ENCODE measurements at regions not wholly inside any gene's neighbourhood (a gene's known extent, or its start where the extent isn't known, plus 50 kb on each side); places are given as distances from the start of the nearest gene placed in this dataset.
"Not testable (repeated sequence)": the region's sequence is repeated elsewhere in the genome, so short reads cannot be mapped to it uniquely, and the experiment has no call there.

DNA sequence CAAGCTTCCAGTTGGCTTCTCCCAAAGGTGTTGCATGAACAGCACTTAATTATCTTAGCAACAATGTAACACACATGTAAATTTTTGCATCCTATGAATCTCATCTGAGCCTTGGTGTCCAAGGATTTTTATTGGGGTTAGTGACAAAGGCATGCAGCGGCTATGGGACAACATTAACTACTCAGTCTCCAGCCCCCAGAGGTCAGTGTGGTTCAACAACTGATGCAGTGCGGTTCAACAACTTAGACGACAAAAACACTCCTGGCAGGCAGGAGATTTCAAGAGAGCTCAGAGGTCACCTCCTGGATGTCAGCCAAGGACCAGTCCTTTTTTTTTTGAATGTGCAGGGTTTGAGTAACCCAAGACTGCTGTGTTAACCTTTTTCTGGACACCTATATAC is 77.5 kb upstream of the HMCN1 start:
- intact Hi-C loops (cut with micrococcal nuclease): no loop called here
- Mint-ChIP-seq H3K27ac (no peak overlapping the region), H3K27me3 (ENCODE audit: low read depth) (no peaks in the 10 kb centered on the region), H3K4me1 (ENCODE audit: low read depth) (no peaks in the 10 kb centered on the region), H3K36me3 (ENCODE audit: low read depth) (no peaks in the 10 kb centered on the region), H3K9me3 (no peaks in the 10 kb centered on the region), H3K4me3 (no peak overlapping the region)
- DNase-seq: no peak
- CTCF ChIA-PET: interaction anchor here (0.6 kb wide), 1 partner anchor 54 kb away, joined by 5 read pairs; no protein-coding TSS in a partner anchor

DNA sequence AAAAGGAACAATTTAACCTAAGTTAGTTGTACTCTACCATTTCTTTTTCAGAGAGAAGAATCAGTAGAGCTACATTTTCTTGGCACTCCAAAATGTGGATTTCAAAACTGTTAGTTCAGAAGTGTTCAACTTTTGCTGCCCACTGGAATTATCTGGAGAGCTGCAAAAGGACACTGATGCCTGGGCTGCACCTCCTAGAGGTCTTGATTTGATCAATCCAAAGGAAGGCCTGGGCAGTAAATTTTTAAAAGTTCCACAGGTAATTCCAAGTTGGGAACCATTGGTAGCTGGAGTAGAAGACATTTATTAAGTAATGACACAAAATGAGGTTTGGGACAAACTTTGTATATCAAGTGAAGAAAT is 79.3 kb upstream of the HMCN1 start:
- no peak overlapping the region for H3K27ac Mint-ChIP-seq
- no peaks in the 10 kb centered on the region for H3K27me3 Mint-ChIP-seq (ENCODE audit: low read depth)
- H3K4me3 Mint-ChIP-seq: no peak overlapping the region
- H3K36me3 Mint-ChIP-seq (ENCODE audit: low read depth): no peaks in the 10 kb centered on the region
- CTCF ChIA-PET: interaction anchor here (1.2 kb wide), 1 partner anchor 26 kb away, joined by 4 read pairs; no protein-coding TSS in a partner anchor
- H3K9me3 Mint-ChIP-seq: no peaks in the 10 kb centered on the region
- DNase-seq: no peak
- no peaks in the 10 kb centered on the region for H3K4me1 Mint-ChIP-seq (ENCODE audit: low read depth)
- intact Hi-C loops (cut with micrococcal nuclease): no loop called here

DNA sequence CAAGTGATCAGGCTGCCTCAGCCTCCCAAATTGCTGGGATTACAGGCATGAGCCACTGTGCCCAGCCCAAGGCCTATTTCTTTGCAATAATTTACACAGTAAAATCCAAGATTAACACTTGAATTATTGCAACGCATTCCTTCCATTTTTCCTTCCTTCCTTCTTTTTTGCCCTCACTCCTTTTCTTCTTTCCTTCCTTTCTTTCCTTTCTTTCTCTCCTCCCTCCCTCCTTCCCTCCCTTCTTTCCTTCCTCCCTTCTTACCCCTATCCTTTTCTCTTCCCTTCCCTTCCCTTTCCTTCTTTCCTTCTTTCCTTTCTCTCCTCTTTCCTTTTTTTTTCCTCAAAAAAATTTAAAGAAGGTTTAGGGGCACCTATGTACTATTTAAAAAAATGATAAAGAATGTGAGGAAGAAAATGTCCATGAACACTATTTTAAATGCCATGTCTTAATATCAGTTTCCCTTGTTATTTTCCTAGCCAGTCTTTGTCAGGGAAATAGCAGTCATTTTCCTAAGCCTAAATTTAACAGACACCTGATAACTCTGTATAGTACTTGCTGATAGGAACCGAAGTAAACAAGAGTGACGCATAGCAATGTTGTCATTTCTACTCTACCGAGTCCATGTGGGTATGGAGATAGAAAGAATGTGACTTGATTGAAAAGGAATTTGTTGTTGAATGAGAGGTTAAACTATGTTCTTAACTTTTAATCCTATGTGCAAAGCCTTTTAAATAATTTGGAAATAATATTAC is 79.8 kb upstream of the HMCN1 start:
- Mint-ChIP-seq H3K4me1 (ENCODE audit: low read depth) (no peaks in the 10 kb centered on the region), H3K27ac (no peak overlapping the region), H3K9me3 (no peaks in the 10 kb centered on the region), H3K4me3 (no peak overlapping the region), H3K27me3 (ENCODE audit: low read depth) (no peaks in the 10 kb centered on the region), H3K36me3 (ENCODE audit: low read depth) (no peaks in the 10 kb centered on the region)
- CTCF ChIA-PET: interaction anchor here (1.2 to 1.8 kb wide), 2 partner anchors 16 to 26 kb away, joined by 4 to 6 read pairs; no protein-coding TSS in a partner anchor
- intact Hi-C loops (cut with micrococcal nuclease): no loop called here
- DNase-seq: no peak

DNA sequence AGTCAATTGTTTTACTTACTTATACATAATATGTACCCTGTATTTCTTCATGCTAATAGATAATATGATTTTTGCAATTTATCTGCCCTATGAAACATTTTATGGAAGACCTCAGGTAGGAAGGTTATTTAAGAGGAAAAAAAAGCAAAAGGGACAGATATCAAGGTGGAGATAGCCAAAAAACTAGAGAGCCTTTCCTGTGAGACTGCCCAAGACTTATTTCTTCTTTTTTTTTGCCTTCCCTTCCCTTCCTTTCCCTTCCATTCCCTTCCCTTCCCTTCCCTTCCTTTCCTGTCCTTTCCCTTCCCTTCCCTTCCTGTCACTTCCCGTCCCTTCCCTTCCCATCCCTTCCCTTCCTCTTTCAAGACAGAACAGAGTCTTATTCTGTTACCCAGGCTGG is 80.6 kb upstream of the HMCN1 start:
- intact Hi-C loops (cut with micrococcal nuclease): no loop called here
- H3K9me3 Mint-ChIP-seq: no peaks in the 10 kb centered on the region
- CTCF ChIA-PET: interaction anchor here (1.8 to 1.9 kb wide), 2 partner anchors 16 to 28 kb away, joined by 6 to 15 read pairs; no protein-coding TSS in a partner anchor
- DNase-seq: no peak
- H3K27me3 Mint-ChIP-seq (ENCODE audit: low read depth): no peaks in the 10 kb centered on the region
- no peak overlapping the region for H3K27ac Mint-ChIP-seq
- no peaks in the 10 kb centered on the region for H3K36me3 Mint-ChIP-seq (ENCODE audit: low read depth)
- no peaks in the 10 kb centered on the region for H3K4me1 Mint-ChIP-seq (ENCODE audit: low read depth)
- no peak overlapping the region for H3K4me3 Mint-ChIP-seq

DNA sequence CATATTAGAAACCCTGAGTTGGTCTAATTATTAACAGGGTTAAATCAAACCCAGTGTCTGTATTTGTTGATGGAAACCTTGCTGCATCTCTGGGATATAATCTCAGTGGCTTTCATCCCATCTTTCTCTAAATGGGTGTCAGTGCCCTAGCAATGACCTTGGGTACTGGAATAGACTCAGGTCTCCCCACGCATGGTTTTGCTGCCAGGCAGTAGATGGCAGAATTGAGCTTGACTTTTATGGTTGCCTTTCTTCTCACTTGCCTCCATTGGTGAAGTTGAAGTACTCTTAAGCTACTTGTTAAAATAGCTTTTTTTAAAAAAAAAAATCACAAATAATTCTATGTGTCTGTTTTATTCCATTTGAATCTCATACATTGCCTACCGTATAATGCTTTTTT is 81.8 kb upstream of the HMCN1 start:
- peaks cover 8% of the 10 kb centered on the region for H3K4me1 Mint-ChIP-seq (ENCODE audit: low read depth)
- DNase-seq: no peak
- CTCF ChIA-PET: interaction anchor here (0.7 to 1.9 kb wide), 5 partner anchors 18 to 482 kb away, joined by 3 to 15 read pairs (median 5); no protein-coding TSS in a partner anchor
- no peak overlapping the region for H3K27ac Mint-ChIP-seq
- intact Hi-C loops (cut with micrococcal nuclease): loop anchor here (1.0 kb wide), 2 partner anchors 29 to 43 kb away; no protein-coding TSS in a partner anchor
- H3K36me3 Mint-ChIP-seq (ENCODE audit: low read depth): no peaks in the 10 kb centered on the region
- H3K9me3 Mint-ChIP-seq: no peaks in the 10 kb centered on the region
- H3K4me3 Mint-ChIP-seq: no peak overlapping the region
- no peaks in the 10 kb centered on the region for H3K27me3 Mint-ChIP-seq (ENCODE audit: low read depth)

DNA sequence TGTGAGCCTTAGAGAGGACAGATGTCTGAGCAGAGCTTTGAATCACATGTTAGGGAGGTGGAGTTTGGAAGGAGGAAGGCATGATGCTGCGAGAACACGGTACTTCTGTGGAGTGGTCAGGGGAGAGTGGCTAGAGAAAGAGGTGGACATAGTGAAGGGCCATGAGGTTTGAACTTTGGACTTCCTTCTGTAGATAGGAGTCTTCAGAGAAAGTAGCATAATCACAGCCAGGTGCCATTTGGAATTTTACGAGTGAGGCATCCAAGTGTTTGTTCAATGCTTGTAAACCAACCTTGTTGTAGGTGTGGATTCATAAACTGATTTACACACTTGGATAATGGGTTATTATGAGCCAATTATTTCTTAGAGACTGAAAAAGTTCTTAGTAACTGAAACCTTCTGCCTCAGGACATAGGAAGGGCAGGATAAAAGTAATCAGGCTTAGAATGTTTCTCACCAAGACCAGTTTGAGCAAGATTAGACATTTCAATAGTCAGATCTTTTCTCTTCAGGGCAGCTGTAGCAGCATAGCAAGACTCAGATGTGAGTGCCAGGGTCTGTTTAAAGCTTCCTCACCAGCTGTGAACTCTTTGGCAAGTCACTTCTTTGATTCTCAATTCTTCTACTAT is 83.5 kb upstream of the HMCN1 start:
- Mint-ChIP-seq H3K4me1 (ENCODE audit: low read depth) (peaks cover 23% of the 10 kb centered on the region), H3K4me3 (no peak overlapping the region), H3K27me3 (ENCODE audit: low read depth) (no peaks in the 10 kb centered on the region), H3K36me3 (ENCODE audit: low read depth) (no peaks in the 10 kb centered on the region), H3K9me3 (no peaks in the 10 kb centered on the region), H3K27ac (no peak overlapping the region)
- intact Hi-C loops (cut with micrococcal nuclease): no loop called here
- DNase-seq: no peak
- CTCF ChIA-PET: interaction anchor here (0.9 to 1.4 kb wide), 3 partner anchors 20 to 30 kb away, joined by 3 to 5 read pairs (median 5); no protein-coding TSS in a partner anchor

DNA sequence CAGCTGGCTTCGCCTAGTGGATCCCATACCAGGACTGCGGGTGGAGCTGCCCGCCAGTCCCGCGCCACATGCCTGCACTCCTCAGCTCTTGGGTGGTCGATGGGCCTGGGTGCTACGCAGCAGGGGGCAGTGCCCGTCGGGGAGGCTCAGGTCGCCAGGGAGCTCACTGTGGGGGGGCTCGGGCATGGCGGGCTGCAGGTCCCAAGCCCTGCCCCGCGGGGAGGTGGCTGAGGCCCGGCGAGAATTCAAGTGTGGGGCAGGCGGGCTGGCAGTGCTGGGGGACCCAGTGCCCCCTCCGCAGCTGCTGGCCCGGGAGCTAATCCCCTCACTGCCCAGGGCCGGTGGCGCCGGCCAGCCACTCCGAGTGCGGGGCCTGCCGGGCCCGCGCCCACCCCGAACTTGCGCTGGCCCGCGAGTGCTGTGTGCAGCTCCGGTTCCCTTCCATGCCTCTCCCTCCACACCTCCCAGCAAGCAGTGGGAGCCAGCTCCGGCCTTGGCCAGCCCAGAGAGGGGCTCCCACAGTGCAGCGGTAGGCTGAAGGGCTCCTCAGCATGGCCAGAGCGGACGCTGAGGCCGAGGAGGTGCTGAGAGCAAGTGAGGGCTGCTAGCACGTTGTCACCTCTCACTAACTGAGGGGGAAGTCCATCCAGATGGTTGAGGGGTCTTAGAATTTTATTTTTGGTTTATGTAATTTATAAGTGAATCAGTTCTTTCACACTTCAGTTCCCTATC is 85.2 kb upstream of the HMCN1 start:
- no peaks in the 10 kb centered on the region for H3K36me3 Mint-ChIP-seq (ENCODE audit: low read depth)
- CTCF ChIA-PET: interaction anchor here (0.8 to 4.0 kb wide), 4 partner anchors 21 to 46 kb away, joined by 3 to 19 read pairs (median 3); no protein-coding TSS in a partner anchor
- no peak for DNase-seq
- H3K27me3 Mint-ChIP-seq (ENCODE audit: low read depth): no peaks in the 10 kb centered on the region
- H3K4me1 Mint-ChIP-seq (ENCODE audit: low read depth): peaks cover 33% of the 10 kb centered on the region
- intact Hi-C loops (cut with micrococcal nuclease): no loop called here
- peaks cover 4% of the 10 kb centered on the region for H3K9me3 Mint-ChIP-seq
- no peak overlapping the region for H3K27ac Mint-ChIP-seq
- no peak overlapping the region for H3K4me3 Mint-ChIP-seq

DNA sequence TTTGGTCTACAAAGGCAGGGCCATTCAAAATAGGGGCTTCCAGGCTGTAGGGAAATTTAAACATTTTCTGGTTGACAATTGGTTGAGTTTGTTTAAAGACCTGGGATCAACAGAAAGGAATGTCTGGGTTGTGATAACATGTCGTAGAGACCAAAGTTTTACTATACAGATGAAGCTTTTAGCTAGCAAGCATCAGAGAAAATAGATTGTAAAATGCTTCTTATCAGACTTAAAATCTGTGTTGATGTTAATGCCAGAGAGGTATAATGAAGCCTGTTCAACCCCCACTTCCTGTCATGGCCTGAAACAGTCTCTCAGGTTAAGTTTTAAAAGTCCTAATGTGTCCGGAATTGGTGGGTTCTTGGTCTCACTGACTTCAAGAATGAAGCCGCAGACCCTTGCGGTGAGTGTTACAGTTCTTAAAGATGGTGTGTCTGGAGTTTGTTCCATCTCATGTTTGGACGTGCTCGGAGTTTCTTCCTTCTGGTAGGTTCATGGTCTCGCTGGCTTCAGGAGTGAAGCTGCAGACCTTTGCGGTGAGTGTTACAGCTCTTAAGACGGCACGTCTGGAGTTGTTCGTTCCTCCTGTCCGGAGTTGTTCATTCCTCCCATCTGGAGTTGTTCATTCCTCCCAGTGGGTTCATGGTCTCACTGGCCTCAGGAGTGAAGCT is 86.5 kb upstream of the HMCN1 start:
- not testable (repeated sequence) for H3K27ac Mint-ChIP-seq; H3K27me3 Mint-ChIP-seq (ENCODE audit: low read depth)

DNA sequence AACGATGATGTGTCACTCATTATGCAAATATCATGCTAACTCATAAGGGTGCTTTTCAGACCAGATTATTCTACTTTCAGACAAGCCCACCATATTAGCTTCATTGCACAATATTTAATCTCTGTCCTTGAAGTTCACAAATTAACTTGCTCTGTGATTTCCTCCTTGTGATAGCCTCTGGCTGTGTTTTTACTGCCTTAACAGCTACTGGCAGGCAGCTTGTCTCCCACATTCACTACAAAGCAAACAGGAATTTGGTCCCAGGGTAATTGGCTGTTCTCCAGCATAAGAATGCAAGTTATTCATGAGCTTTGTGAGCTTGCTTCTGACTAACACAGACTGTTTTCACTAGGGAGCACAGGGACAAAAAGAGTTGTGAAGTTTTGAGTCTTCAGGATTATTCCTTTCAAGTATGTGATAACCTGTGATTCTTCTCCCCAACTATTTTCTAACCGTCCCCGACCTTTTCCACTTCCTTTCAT is 87.9 kb upstream of the HMCN1 start:
- DNase-seq: no peak
- intact Hi-C loops (cut with micrococcal nuclease): no loop called here
- peaks cover 7% of the 10 kb centered on the region for H3K9me3 Mint-ChIP-seq
- peaks cover 33% of the 10 kb centered on the region for H3K4me1 Mint-ChIP-seq (ENCODE audit: low read depth)
- no peaks in the 10 kb centered on the region for H3K36me3 Mint-ChIP-seq (ENCODE audit: low read depth)
- CTCF ChIA-PET: interaction anchor here (0.7 to 4.0 kb wide), 4 partner anchors 22 to 212 kb away, joined by 3 to 19 read pairs (median 3); no protein-coding TSS in a partner anchor
- no peak overlapping the region for H3K4me3 Mint-ChIP-seq
- no peaks in the 10 kb centered on the region for H3K27me3 Mint-ChIP-seq (ENCODE audit: low read depth)
- no peak overlapping the region for H3K27ac Mint-ChIP-seq

More for the DNA sequence above, 86.5 kb upstream of the HMCN1 start:
- H3K4me3 Mint-ChIP-seq; H3K36me3 Mint-ChIP-seq (ENCODE audit: low read depth); H3K9me3 Mint-ChIP-seq; intact Hi-C loops (cut with micrococcal nuclease); DNase-seq: not testable (repeated sequence)
- peaks cover 33% of the 10 kb centered on the region for H3K4me1 Mint-ChIP-seq (ENCODE audit: low read depth)
- CTCF ChIA-PET: interaction anchor here (0.6 to 4.0 kb wide), 3 partner anchors 33 to 262 kb away, joined by 3 to 19 read pairs (median 3); no protein-coding TSS in a partner anchor

DNA sequence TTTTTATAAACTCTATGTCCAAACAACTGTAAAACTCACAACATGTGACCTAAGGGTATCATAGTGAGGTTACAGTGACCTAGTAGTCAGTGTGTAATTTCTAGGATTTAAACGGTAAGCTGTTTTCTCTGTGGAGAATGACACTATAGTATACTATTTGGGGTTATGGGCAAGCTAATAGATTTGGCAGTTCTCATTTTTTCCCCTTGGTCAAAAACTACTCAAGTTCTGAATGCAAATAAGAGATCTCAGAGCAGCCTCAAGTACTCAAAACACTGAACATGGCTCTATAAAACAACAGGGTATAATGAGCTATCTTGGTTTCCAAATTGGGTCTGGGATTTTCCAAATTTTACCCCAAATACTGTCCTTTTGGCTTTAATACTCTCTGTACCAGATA is 88.5 kb upstream of the HMCN1 start:
- H3K4me1 Mint-ChIP-seq (ENCODE audit: low read depth): peaks cover 33% of the 10 kb centered on the region
- H3K9me3 Mint-ChIP-seq: peaks cover 7% of the 10 kb centered on the region
- DNase-seq: no peak
- CTCF ChIA-PET: interaction anchor here (0.7 to 4.0 kb wide), 4 partner anchors 22 to 211 kb away, joined by 3 to 19 read pairs (median 4); no protein-coding TSS in a partner anchor
- no peaks in the 10 kb centered on the region for H3K27me3 Mint-ChIP-seq (ENCODE audit: low read depth)
- intact Hi-C loops (cut with micrococcal nuclease): no loop called here
- H3K36me3 Mint-ChIP-seq (ENCODE audit: low read depth): no peaks in the 10 kb centered on the region
- no peak overlapping the region for H3K4me3 Mint-ChIP-seq
- no peak overlapping the region for H3K27ac Mint-ChIP-seq

DNA sequence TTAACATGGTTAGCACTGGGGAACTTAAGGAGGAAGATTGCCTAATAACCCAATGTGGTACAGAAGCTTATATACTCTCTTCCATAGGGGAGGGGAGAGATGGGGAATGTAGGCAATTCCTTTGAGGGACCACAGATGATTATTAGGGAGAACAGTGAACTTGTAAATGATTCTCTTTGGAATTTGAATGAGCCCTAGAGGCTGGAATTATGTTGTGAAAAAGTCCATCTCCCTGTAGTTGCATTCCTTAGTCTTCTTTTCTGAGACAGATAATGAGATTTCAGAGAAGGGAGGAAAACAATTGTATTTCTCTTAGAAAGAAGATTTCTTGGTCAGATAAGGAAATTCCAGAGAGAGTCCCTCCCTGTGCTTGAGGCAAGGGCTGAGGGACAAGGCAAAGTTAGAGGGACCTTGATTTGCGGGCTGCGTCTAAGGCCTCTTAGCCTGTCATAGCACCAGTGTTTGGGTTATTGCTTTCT is 89.0 kb upstream of the HMCN1 start:
- Mint-ChIP-seq H3K36me3 (ENCODE audit: low read depth) (no peaks in the 10 kb centered on the region), H3K27ac (no peak overlapping the region), H3K27me3 (ENCODE audit: low read depth) (no peaks in the 10 kb centered on the region), H3K4me1 (ENCODE audit: low read depth) (peaks cover 33% of the 10 kb centered on the region), H3K9me3 (peaks cover 7% of the 10 kb centered on the region), H3K4me3 (no peak overlapping the region)
- DNase-seq: no peak
- CTCF ChIA-PET: interaction anchor here (1.3 to 4.0 kb wide), 3 partner anchors 25 to 211 kb away, joined by 3 to 19 read pairs (median 5); no protein-coding TSS in a partner anchor
- intact Hi-C loops (cut with micrococcal nuclease): no loop called here
